HCT116 (cell line): ENCODE measurements at regions not wholly inside any gene's neighbourhood (a gene's known extent, or its start where the extent isn't known, plus 50 kb on each side); places are given as distances from the start of the nearest gene placed in this dataset.

ENCODE experiments used
- ATAC-seq: fragments of 200-7000 bp; cut with Tn5 transposase; 2 replicates; pipeline ENCODE4 v1.9.1; 2020; ENCODE audit warnings: mild to moderate bottlenecking, moderate library complexity
- BruUV-seq: library from RNA; stranded (reverse); fragments of 400-500 nt; replicated peaks from 2 replicates; lab custom pipeline; 2021; lab: Mats Ljungman, UMichigan
- CTCF ChIA-PET: fragments of 300-600 bp; sonication (Branson Sonifier 250); formaldehyde crosslinking; loops from one replicate; lab custom pipeline; 2021; ENCODE audit warnings: antibody characterized with exemption; lab: Charles Lee
- POLR2A ChIA-PET: fragments of 300-600, 350-600 bp; sonication (Branson Sonifier 250); formaldehyde crosslinking; loops from one replicate; lab custom pipeline; 2021; ENCODE audit warnings: antibody characterized with exemption; lab: Charles Lee
- RAD21 ChIA-PET, 2 experiments: fragments of 300-600 bp; sonication (Branson Sonifier 250); formaldehyde crosslinking; loops; one replicate each; lab custom pipeline; 2023; ENCODE audit warnings: low total read pairs in 2 of 2; ENCODE audit not compliant: uncharacterized antibody in 2 of 2, unreplicated experiment in 2 of 2, low non-redundant PET in 1 of 2; lab: Charles Lee
- DNase-seq: peaks from one replicate; pipeline ENCODE4 v3.0.0-alpha.2; 2010; ENCODE audit warnings: low read depth, low spot score
- H2AFZ ChIP-seq: fragments of 200-600 bp; shearing (Covaris generic), sonication (generic); 2 replicates; pipeline ENCODE4 v1.6.1; 2017; ENCODE audit warnings: low read depth, mixed run types, mixed read lengths, antibody characterized with exemption, low read length; ENCODE audit not compliant: poor library complexity, severe bottlenecking
- H3K27ac ChIP-seq: 2 replicates; pipeline ENCODE4 v1.5.1; 2012; ENCODE audit warnings: low read depth, low read length
- H3K27me3 ChIP-seq: fragments of 200-600 bp; sonication (generic); 2 replicates; pipeline ENCODE4 v1.6.1; 2016; ENCODE audit warnings: mixed run types, low read length, mixed read lengths; ENCODE audit not compliant: insufficient read depth
- H3K36me3 ChIP-seq, 2 experiments: fragments of 200-500 bp in 1 of 2; fragments of 200-600 bp in 1 of 2; sonication (Bioruptor generic) in 1 of 2; sonication (generic) in 1 of 2; 2 replicates each; pipeline versions ENCODE4 v1.5.1 to v1.6.1; 2014 to 2016; ENCODE audit warnings: low read length in 2 of 2, inconsistent platforms in 1 of 2, mixed read lengths in 1 of 2, mixed run types in 1 of 2; ENCODE audit not compliant: insufficient read depth in 2 of 2, control insufficient read depth in 1 of 2
- H3K4me1 ChIP-seq, 2 experiments: fragments of 200-600 bp in 1 of 2; sonication (generic) in 1 of 2; 2 replicates each; pipeline versions ENCODE4 v1.5.1 to v1.6.1; 2012 to 2017; ENCODE audit warnings: low read length in 2 of 2, inconsistent platforms in 1 of 2, mild to moderate bottlenecking in 1 of 2, mixed read lengths in 1 of 2, mixed run types in 1 of 2, moderate library complexity in 1 of 2; ENCODE audit not compliant: insufficient read depth in 2 of 2, control insufficient read depth in 1 of 2
- H3K4me2 ChIP-seq: fragments of 200-600 bp; sonication (generic); 2 replicates; pipeline ENCODE4 v1.6.1; 2017; ENCODE audit warnings: mixed run types, low read length, mixed read lengths
- H3K4me3 ChIP-seq, 2 experiments: fragments of 200-600 bp in 1 of 2; sonication (generic) in 1 of 2; replicated peaks in 1 of 2; 2 replicates each; pipeline ENCODE4 v1.5.1; 2011 to 2016; ENCODE audit warnings: low read length in 2 of 2, control low read depth in 1 of 2, low read depth in 1 of 2, mild to moderate bottlenecking in 1 of 2, mixed read lengths in 1 of 2, mixed run types in 1 of 2
- H3K79me2 ChIP-seq: fragments of 200-600 bp; sonication (generic); 2 replicates; pipeline ENCODE4 v1.6.1; 2017; ENCODE audit warnings: mild to moderate bottlenecking, mixed run types, low read length, moderate library complexity, mixed read lengths; ENCODE audit not compliant: insufficient read depth
- H3K9ac ChIP-seq: fragments of 200-600 bp; sonication (generic); 2 replicates; pipeline ENCODE4 v1.6.1; 2016; ENCODE audit warnings: low read length, mixed read lengths
- H3K9me2 ChIP-seq: fragments of 200-600 bp; sonication (generic), shearing (Covaris generic); 2 replicates; pipeline ENCODE4 v1.6.1; 2017; ENCODE audit warnings: mixed run types, mild to moderate bottlenecking, moderate library complexity; ENCODE audit not compliant: insufficient read depth
- H3K9me3 ChIP-seq, 2 experiments: fragments of 200-500 bp in 1 of 2; fragments of 200-600 bp in 1 of 2; sonication (Bioruptor generic) in 1 of 2; sonication (generic) in 1 of 2; 2 replicates each; pipeline ENCODE4 v1.6.1; 2014 to 2017; ENCODE audit warnings: low read length in 2 of 2, mixed read lengths in 2 of 2, inconsistent platforms in 1 of 2, low read depth in 1 of 2, mild to moderate bottlenecking in 1 of 2, mixed run types in 1 of 2, moderate library complexity in 1 of 2; ENCODE audit not compliant: control insufficient read depth in 1 of 2, insufficient read depth in 1 of 2
- H4K20me1 ChIP-seq: fragments of 200-600 bp; sonication (generic), shearing (Covaris generic); 2 replicates; pipeline ENCODE4 v1.6.1; 2017; ENCODE audit warnings: mixed run types, mild to moderate bottlenecking, moderate library complexity; ENCODE audit not compliant: insufficient read depth
- CBX3 ChIP-seq: IDR thresholded peaks from 2 replicates; pipeline ENCODE4 v1.6.1; 2012; ENCODE audit warnings: low read depth
- ELF1 ChIP-seq: IDR thresholded peaks from 2 replicates; pipeline ENCODE4 v1.6.1; 2012; ENCODE audit warnings: low read depth, borderline replicate concordance
- EZH2phosphoT487 ChIP-seq: fragments of 200-600 bp; IDR thresholded peaks from 2 replicates; pipeline ENCODE4 v1.6.1; 2018; ENCODE audit warnings: antibody characterized with exemption, borderline replicate concordance
- FOSL1 ChIP-seq: IDR thresholded peaks from 2 replicates; pipeline ENCODE4 v1.6.1; 2012; ENCODE audit warnings: low read depth
- JUND ChIP-seq: IDR thresholded peaks from 2 replicates; pipeline ENCODE4 v1.6.1; 2012
- POLR2A ChIP-seq: IDR thresholded peaks from 2 replicates; pipeline ENCODE4 v1.7.0; 2011; ENCODE audit warnings: borderline replicate concordance; ENCODE audit not compliant: insufficient read depth, insufficient read length; ENCODE audit errors: extremely low read depth
- POLR2AphosphoS5 ChIP-seq: IDR thresholded peaks from 2 replicates; pipeline ENCODE4 v1.6.1; 2011; ENCODE audit warnings: mild to moderate bottlenecking, low read depth, low read length, moderate library complexity
- SIN3A ChIP-seq: IDR thresholded peaks from 2 replicates; pipeline ENCODE4 v1.6.1; 2012; ENCODE audit warnings: low read depth
- SP1 ChIP-seq: IDR thresholded peaks from 2 replicates; pipeline ENCODE4 v1.6.1; 2012; ENCODE audit warnings: low read depth
- SRF ChIP-seq: IDR thresholded peaks from 2 replicates; pipeline ENCODE4 v1.6.1; 2012; ENCODE audit warnings: low read depth
- TCF7L2 ChIP-seq: IDR thresholded peaks from 2 replicates; pipeline ENCODE4 v1.7.0; 2011; ENCODE audit warnings: borderline replicate concordance, inconsistent platforms; ENCODE audit not compliant: insufficient read depth, insufficient read length; ENCODE audit errors: extremely low read depth
- YY1 ChIP-seq: IDR thresholded peaks from 2 replicates; pipeline ENCODE4 v1.6.1; 2011; ENCODE audit warnings: low read length, low read depth, moderate library complexity, mild to moderate bottlenecking; ENCODE audit not compliant: insufficient replicate concordance; ENCODE audit errors: extremely low read depth
- ZFX ChIP-seq: fragments of 450-650 bp; IDR thresholded peaks from 2 replicates; pipeline ENCODE4 v1.6.1; 2017
- ZNF274 ChIP-seq: fragments of 200-500 bp; sonication (Bioruptor generic); IDR thresholded peaks from 2 replicates; pipeline ENCODE4 v1.6.1; 2014; ENCODE audit warnings: mild to moderate bottlenecking, low read depth, low read length, inconsistent platforms
- intact Hi-C: fragments of 100-400 bp; cut with micrococcal nuclease; formaldehyde crosslinking; loops from 2 replicates; pipeline ENCODE4 v1.10.0; 2022
- TF ChIP-seq, protein P1 (sequence below), 3 experiments: fragments of 200-600 bp in 1 of 3; sonication (generic) in 1 of 3; IDR thresholded peaks in 2 of 3; conservative IDR thresholded peaks in 1 of 3; 2 replicates each; pipeline ENCODE4 v1.5.1; 2012 to 2017; ENCODE audit warnings: low read depth in 2 of 3, low read length in 2 of 3, antibody characterized with exemption in 1 of 3, borderline replicate concordance in 1 of 3, control low read depth in 1 of 3, mild to moderate bottlenecking in 1 of 3, mixed read lengths in 1 of 3, mixed run types in 1 of 3, moderate library complexity in 1 of 3; ENCODE audit not compliant: insufficient read depth in 1 of 3
- TF ChIP-seq, protein P2 (sequence below): IDR thresholded peaks from 2 replicates; pipeline ENCODE4 v1.6.1; 2012
- TF ChIP-seq, protein P3 (sequence below): IDR thresholded peaks from 2 replicates; pipeline ENCODE4 v1.6.1; 2012
- TF ChIP-seq, protein P4 (sequence below): IDR thresholded peaks from 2 replicates; pipeline ENCODE4 v1.6.1; 2012; ENCODE audit warnings: low read depth

DNA sequence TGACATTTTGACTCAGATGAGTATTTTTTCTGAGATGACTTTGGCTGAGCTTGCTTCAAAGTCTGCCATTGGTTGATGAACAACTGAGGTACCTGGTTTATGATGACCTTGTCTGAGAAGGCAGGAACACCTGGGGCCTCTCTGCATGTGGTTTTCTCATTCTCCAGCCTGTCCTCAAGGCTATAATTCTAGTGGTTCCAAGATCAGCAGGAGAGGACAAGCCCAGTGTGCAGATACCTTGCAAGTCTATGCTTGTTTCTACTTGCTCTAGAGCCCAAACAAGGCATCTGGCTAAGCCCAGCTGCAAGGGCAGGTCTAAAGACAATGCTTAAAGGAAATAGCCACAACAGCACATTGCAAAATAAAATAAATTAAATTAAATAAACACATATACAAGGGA is 1100.0 kb downstream of the NLGN4Y start (continued):
- TF ChIP-seq, protein P1, sequence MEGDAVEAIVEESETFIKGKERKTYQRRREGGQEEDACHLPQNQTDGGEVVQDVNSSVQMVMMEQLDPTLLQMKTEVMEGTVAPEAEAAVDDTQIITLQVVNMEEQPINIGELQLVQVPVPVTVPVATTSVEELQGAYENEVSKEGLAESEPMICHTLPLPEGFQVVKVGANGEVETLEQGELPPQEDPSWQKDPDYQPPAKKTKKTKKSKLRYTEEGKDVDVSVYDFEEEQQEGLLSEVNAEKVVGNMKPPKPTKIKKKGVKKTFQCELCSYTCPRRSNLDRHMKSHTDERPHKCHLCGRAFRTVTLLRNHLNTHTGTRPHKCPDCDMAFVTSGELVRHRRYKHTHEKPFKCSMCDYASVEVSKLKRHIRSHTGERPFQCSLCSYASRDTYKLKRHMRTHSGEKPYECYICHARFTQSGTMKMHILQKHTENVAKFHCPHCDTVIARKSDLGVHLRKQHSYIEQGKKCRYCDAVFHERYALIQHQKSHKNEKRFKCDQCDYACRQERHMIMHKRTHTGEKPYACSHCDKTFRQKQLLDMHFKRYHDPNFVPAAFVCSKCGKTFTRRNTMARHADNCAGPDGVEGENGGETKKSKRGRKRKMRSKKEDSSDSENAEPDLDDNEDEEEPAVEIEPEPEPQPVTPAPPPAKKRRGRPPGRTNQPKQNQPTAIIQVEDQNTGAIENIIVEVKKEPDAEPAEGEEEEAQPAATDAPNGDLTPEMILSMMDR (IDR thresholded peaks at IDR 0.05 in 2 of 3, conservative IDR thresholded peaks at IDR 0.05 in 1 of 3; ENCODE audit: borderline replicate concordance in 1 of 3, insufficient read depth in 1 of 3, low read depth in 2 of 3, low read length in 2 of 3): no peak
- TF ChIP-seq, all 23 proteins: peak for 0

DNA sequence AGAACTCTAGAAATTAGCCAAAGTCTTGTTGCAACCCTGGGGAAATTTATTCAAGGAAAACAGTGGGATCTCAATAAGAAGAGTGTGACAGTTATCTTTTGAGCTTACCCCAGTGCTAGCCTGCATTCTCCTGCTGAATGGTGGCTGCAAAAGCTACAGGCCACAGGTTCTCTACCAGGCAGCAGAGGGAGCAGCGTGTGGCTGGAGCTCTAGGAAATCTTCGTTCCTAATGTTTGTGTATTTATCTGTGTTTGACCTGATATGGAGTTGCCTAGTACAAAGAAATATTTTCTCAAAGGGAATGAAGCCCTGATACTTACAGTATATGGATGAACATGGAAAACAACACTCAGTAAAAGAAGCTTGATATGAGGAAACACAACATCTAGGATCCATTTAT is 1100.6 kb downstream of the NLGN4Y start:
- intact Hi-C loops: no loop called here
- CTCF ChIA-PET: no interaction called here
- POLR2A ChIA-PET: no interaction called here

More for the DNA sequence above, 1100.6 kb downstream of the NLGN4Y start:
- Histone ChIP-seq H3K79me2 (no peaks in the 10 kb centered on the region), H3K9ac (no peak overlapping the region), H3K36me3 (no peaks in the 10 kb centered on the region), H3K9me2 (no peaks in the 10 kb centered on the region), H3K4me1 (no peaks in the 10 kb centered on the region), H4K20me1 (no peaks in the 10 kb centered on the region), H3K9me3 (no peaks in the 10 kb centered on the region), H3K27me3 (no peaks in the 10 kb centered on the region), H2AFZ (no peak overlapping the region), H3K4me2 (no peak overlapping the region)
- no TSS peak for BruUV-seq
- RAD21 ChIA-PET: no interaction called here
- DNase-seq: no peak
- ATAC-seq: no peak
- TF ChIP-seq POLR2AphosphoS5 (no peak), SIN3A (no peak), CBX3 (no peak), SP1 (no peak), TCF7L2 (no peak), JUND (no peak), POLR2A (no peak), ELF1 (no peak), SRF (no peak), EZH2phosphoT487 (no peak), YY1 (no peak), FOSL1 (no peak), ZFX (no peak), ZNF274 (no peak)
- TF ChIP-seq, protein P2, sequence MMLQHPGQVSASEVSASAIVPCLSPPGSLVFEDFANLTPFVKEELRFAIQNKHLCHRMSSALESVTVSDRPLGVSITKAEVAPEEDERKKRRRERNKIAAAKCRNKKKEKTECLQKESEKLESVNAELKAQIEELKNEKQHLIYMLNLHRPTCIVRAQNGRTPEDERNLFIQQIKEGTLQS: no peak
- TF ChIP-seq, protein P3, sequence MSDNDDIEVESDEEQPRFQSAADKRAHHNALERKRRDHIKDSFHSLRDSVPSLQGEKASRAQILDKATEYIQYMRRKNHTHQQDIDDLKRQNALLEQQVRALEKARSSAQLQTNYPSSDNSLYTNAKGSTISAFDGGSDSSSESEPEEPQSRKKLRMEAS: no peak
- TF ChIP-seq, protein P4, sequence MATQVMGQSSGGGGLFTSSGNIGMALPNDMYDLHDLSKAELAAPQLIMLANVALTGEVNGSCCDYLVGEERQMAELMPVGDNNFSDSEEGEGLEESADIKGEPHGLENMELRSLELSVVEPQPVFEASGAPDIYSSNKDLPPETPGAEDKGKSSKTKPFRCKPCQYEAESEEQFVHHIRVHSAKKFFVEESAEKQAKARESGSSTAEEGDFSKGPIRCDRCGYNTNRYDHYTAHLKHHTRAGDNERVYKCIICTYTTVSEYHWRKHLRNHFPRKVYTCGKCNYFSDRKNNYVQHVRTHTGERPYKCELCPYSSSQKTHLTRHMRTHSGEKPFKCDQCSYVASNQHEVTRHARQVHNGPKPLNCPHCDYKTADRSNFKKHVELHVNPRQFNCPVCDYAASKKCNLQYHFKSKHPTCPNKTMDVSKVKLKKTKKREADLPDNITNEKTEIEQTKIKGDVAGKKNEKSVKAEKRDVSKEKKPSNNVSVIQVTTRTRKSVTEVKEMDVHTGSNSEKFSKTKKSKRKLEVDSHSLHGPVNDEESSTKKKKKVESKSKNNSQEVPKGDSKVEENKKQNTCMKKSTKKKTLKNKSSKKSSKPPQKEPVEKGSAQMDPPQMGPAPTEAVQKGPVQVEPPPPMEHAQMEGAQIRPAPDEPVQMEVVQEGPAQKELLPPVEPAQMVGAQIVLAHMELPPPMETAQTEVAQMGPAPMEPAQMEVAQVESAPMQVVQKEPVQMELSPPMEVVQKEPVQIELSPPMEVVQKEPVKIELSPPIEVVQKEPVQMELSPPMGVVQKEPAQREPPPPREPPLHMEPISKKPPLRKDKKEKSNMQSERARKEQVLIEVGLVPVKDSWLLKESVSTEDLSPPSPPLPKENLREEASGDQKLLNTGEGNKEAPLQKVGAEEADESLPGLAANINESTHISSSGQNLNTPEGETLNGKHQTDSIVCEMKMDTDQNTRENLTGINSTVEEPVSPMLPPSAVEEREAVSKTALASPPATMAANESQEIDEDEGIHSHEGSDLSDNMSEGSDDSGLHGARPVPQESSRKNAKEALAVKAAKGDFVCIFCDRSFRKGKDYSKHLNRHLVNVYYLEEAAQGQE: no peak
- TF ChIP-seq, all 23 proteins: peak for 0
- no peak overlapping the region for H3K27ac ChIP-seq
- no peak overlapping the region for H3K4me3 ChIP-seq
